B cell (primary cell): ENCODE measurements at regions not wholly inside any gene's neighbourhood (a gene's known extent, or its start where the extent isn't known, plus 50 kb on each side); places are given as distances from the start of the nearest gene placed in this dataset.

Experiments
- ATAC-seq: fragments of 200-7000 bp; cut with Tn5 transposase; one replicate; pipeline ENCODE4 v1.10.0; 2021; ENCODE audit warnings: low read depth, mild to moderate bottlenecking, moderate number of reproducible peaks, moderate library complexity
- CTCF ChIA-PET: fragments of 350-600 bp; sonication (Branson Sonifier 250); formaldehyde crosslinking; loops from one replicate; lab custom pipeline; 2021; ENCODE audit warnings: antibody characterized with exemption, inconsistent platforms; lab: Charles Lee
- POLR2A ChIA-PET: fragments of 350-600 bp; sonication (Branson Sonifier 250); formaldehyde crosslinking; loops from one replicate; lab custom pipeline; 2021; ENCODE audit warnings: antibody characterized with exemption; lab: Charles Lee
- DNase-seq: peaks from one replicate; pipeline ENCODE4 v3.0.0; 2013
- H2AFZ ChIP-seq: 2 replicates; pipeline ENCODE4 v1.6.1; 2012; ENCODE audit warnings: mild to moderate bottlenecking, low read depth, low read length; ENCODE audit not compliant: insufficient read depth, poor library complexity, severe bottlenecking
- H3K27ac ChIP-seq, 2 donors: 1 replicate in 1 of 2; 2 replicates in 1 of 2; pipeline ENCODE4 v1.5.1; 2012 to 2013; ENCODE audit warnings: low read length in 2 of 2, mild to moderate bottlenecking in 2 of 2, moderate library complexity in 1 of 2
- H3K27me3 ChIP-seq, 4 experiments: fragments of 200-600 bp in 1 of 4; sonication (generic) in 1 of 4; replicated peaks in 1 of 4; 1 replicate in 2 of 4; 2 replicates in 2 of 4; pipeline versions ENCODE4 v1.6.1 to v1.7.0; 2013 to 2016; ENCODE audit warnings: low read length in 3 of 4, mild to moderate bottlenecking in 2 of 4, mixed read lengths in 1 of 4, moderate library complexity in 1 of 4; ENCODE audit not compliant: insufficient read depth in 4 of 4, control insufficient read depth in 3 of 4; ENCODE audit errors: control extremely low read depth in 1 of 4
- H3K36me3 ChIP-seq, 2 experiments: replicated peaks in 1 of 2; 1 replicate in 1 of 2; 2 replicates in 1 of 2; pipeline versions ENCODE4 v1.6.1 to v1.7.1; 2013; ENCODE audit warnings: low read length in 1 of 2; ENCODE audit not compliant: insufficient read depth in 2 of 2, control insufficient read depth in 1 of 2; ENCODE audit errors: control extremely low read depth in 1 of 2, extremely low read depth in 1 of 2
- H3K4me1 ChIP-seq, 2 donors: fragments of 200-600 bp in 1 of 2; sonication (generic) in 1 of 2; 1 replicate in 1 of 2; 2 replicates in 1 of 2; pipeline versions ENCODE4 v1.5.1 to v1.6.1; 2013 to 2017; ENCODE audit warnings: low read length in 2 of 2; ENCODE audit not compliant: control insufficient read depth in 2 of 2, insufficient read depth in 2 of 2
- H3K4me2 ChIP-seq: replicated peaks from 2 replicates; pipeline ENCODE3; 2012; ENCODE audit warnings: mild to moderate bottlenecking, low read depth, low read length; ENCODE audit not compliant: poor library complexity, severe bottlenecking
- H3K4me3 ChIP-seq, 5 experiments: fragments of 200-600 bp in 1 of 5; sonication (generic) in 1 of 5; 1 replicate in 3 of 5; 2 replicates in 2 of 5; pipeline versions ENCODE4 v1.5.1 to v1.7.0; 2011 to 2016; ENCODE audit warnings: low read length in 4 of 5, mild to moderate bottlenecking in 4 of 5, low read depth in 2 of 5, control low read depth in 1 of 5, moderate library complexity in 1 of 5; ENCODE audit not compliant: insufficient read depth in 1 of 5; ENCODE audit errors: control extremely low read depth in 1 of 5, extremely low read depth in 1 of 5
- H3K79me2 ChIP-seq: fragments of 200-600 bp; sonication (generic); one replicate; pipeline ENCODE4 v1.6.0; 2016; ENCODE audit warnings: low read length; ENCODE audit not compliant: control insufficient read depth, insufficient read depth
- H3K9ac ChIP-seq: fragments of 200-600 bp; sonication (generic); 2 replicates; pipeline ENCODE4 v1.6.1; 2017; ENCODE audit warnings: mild to moderate bottlenecking, low read length, moderate library complexity
- H3K9me3 ChIP-seq, 3 donors: one replicate each; pipeline versions ENCODE4 v1.6.1 to v1.7.1; 2013; ENCODE audit warnings: low read length in 2 of 3; ENCODE audit not compliant: control insufficient read depth in 2 of 3, insufficient read depth in 1 of 3; ENCODE audit errors: control extremely low read depth in 1 of 3
- H4K20me1 ChIP-seq: 2 replicates; pipeline ENCODE4 v1.6.0; 2012; ENCODE audit warnings: mild to moderate bottlenecking, low read length; ENCODE audit not compliant: insufficient read depth, control insufficient read depth, poor library complexity, severe bottlenecking
- H3K27ac Mint-ChIP-seq: one replicate; pipeline ENCODE4 v1.8.0; 2021; ENCODE audit warnings: mixed read lengths
- H3K27me3 Mint-ChIP-seq: one replicate; pipeline ENCODE4 v1.8.0; 2021; ENCODE audit warnings: mixed read lengths
- H3K4me1 Mint-ChIP-seq: one replicate; pipeline ENCODE4 v1.8.0; 2021; ENCODE audit warnings: mixed read lengths
- H3K4me3 Mint-ChIP-seq: one replicate; pipeline ENCODE4 v1.8.0; 2021; ENCODE audit warnings: mixed read lengths
- H3K9me3 Mint-ChIP-seq: one replicate; pipeline ENCODE4 v1.8.0; 2022; ENCODE audit warnings: mixed read lengths; ENCODE audit not compliant: insufficient read depth
- CTCF ChIP-seq: fragments of 200-600 bp; IDR thresholded peaks from one replicate; pipeline ENCODE4 v1.8.0; 2022; ENCODE audit warnings: antibody characterized with exemption, mild to moderate bottlenecking
- EZH2 ChIP-seq: IDR thresholded peaks from 2 replicates; pipeline ENCODE4 v1.6.1; 2012; ENCODE audit warnings: borderline replicate concordance, low read depth, mild to moderate bottlenecking, moderate library complexity, low read length; ENCODE audit not compliant: insufficient read depth, poor library complexity, severe bottlenecking
- WGBS: methylation state at CpG from one replicate; pipeline ENCODE4 v1.1.5; 2013; ENCODE audit warnings: missing lambda C conversion rate; ENCODE audit not compliant: insufficient coverage; 5-methylcytosine and 5-hydroxymethylcytosine counted together
- intact Hi-C: fragments of 100-400 bp; cut with micrococcal nuclease; formaldehyde crosslinking; loops from one replicate; pipeline ENCODE4 v1.10.0; 2022

- ATAC-seq (no peak), DNase-seq (no peak)
- Histone ChIP-seq H3K4me3 (no peak overlapping the region), H3K27ac (no peak overlapping the region), H3K79me2 (no peaks in the 10 kb centered on the region), H3K9me3 (no peaks in the 10 kb centered on the region), H3K36me3 (no peaks in the 10 kb centered on the region), H3K9ac (no peak overlapping the region), H3K27me3 (no peaks in the 10 kb centered on the region), H4K20me1 (no peaks in the 10 kb centered on the region), H3K4me2 (no peak overlapping the region), H3K4me1 (no peaks in the 10 kb centered on the region), H2AFZ (no peak overlapping the region)
- POLR2A ChIA-PET, result no interaction called here
- H3K27ac Mint-ChIP-seq, result no peak overlapping the region
- no peaks in the 10 kb centered on the region for H3K4me1 Mint-ChIP-seq
- H3K4me3 Mint-ChIP-seq, result no peak overlapping the region
- TF ChIP-seq CTCF, result no peak
- no peak for TF ChIP-seq EZH2
- H3K27me3 Mint-ChIP-seq, result no peaks in the 10 kb centered on the region
- WGBS, result no CpG with 5 or more reads among the region's 6 CpGs
- intact Hi-C loops, result no loop called here
- CTCF ChIA-PET, result no interaction called here
- no peaks in the 10 kb centered on the region for H3K9me3 Mint-ChIP-seq
Observed at GRCh38 chr2:220509966-220510365, 882.5 kb downstream of the SLC4A3 start.

- Mint-ChIP-seq H3K4me1 (no peaks in the 10 kb centered on the region), H3K4me3 (no peak overlapping the region), H3K27me3 (no peaks in the 10 kb centered on the region), H3K9me3 (no peaks in the 10 kb centered on the region), H3K27ac (no peak overlapping the region)
- no CpG with 5 or more reads among the region's 3 CpGs for WGBS
- no peaks in the 10 kb centered on the region for H3K79me2 ChIP-seq
- CTCF ChIA-PET, result no interaction called here
- POLR2A ChIA-PET, result no interaction called here
- no peak overlapping the region for H3K9ac ChIP-seq
- no peak overlapping the region for H2AFZ ChIP-seq
- H3K9me3 ChIP-seq, result no peaks in the 10 kb centered on the region
- ATAC-seq (no peak), DNase-seq (no peak)
- H3K27me3 ChIP-seq, result no peaks in the 10 kb centered on the region
- no peaks in the 10 kb centered on the region for H3K36me3 ChIP-seq
- H3K4me3 ChIP-seq, result no peak overlapping the region
- H3K4me1 ChIP-seq, result no peaks in the 10 kb centered on the region
- TF ChIP-seq CTCF, result no peak
- no peak for TF ChIP-seq EZH2
- intact Hi-C loops, result no loop called here
- H3K4me2 ChIP-seq, result no peak overlapping the region
- no peaks in the 10 kb centered on the region for H4K20me1 ChIP-seq
- H3K27ac ChIP-seq, result no peak overlapping the region
Observed at GRCh38 chr2:220510668-220511067, 883.2 kb downstream of the SLC4A3 start.
